ENCODE measurements at regions not wholly inside any gene's neighbourhood (a gene's known extent, or its start where the extent isn't known, plus 50 kb on each side); places are given as distances from the start of the nearest gene placed in this dataset.

DNA sequence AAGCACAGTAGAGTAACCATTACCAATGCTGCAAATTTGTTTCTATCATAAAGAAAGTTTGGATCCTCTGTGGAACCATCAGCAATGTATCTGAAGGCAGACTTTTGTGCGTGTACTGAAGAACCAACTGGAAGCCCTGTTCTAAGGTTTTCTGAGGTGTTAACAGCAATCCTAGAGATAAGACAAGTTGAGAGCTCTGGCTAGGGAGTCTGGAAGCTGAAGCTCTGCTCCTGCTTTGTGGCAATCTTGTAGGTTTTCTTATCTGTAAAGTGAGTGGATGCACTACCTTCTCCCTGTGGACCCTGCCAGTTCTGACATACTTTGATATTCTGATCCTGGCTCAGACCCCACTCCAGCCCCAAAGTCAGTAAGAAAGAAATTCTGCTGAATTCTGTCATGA lies 171.2 kb upstream of the SLC14A2 start:
- TF ChIP-seq MTA2 (IDR thresholded peaks at IDR 0.05; ENCODE audit: low read depth) (no peak), HDAC6 (IDR thresholded peaks at IDR 0.05; ENCODE audit: unreplicated experiment) (no peak), RELA (IDR thresholded peaks at IDR 0.05; ENCODE audit: borderline replicate concordance, partially characterized antibody) (no peak)
- TF ChIP-seq, protein P1, sequence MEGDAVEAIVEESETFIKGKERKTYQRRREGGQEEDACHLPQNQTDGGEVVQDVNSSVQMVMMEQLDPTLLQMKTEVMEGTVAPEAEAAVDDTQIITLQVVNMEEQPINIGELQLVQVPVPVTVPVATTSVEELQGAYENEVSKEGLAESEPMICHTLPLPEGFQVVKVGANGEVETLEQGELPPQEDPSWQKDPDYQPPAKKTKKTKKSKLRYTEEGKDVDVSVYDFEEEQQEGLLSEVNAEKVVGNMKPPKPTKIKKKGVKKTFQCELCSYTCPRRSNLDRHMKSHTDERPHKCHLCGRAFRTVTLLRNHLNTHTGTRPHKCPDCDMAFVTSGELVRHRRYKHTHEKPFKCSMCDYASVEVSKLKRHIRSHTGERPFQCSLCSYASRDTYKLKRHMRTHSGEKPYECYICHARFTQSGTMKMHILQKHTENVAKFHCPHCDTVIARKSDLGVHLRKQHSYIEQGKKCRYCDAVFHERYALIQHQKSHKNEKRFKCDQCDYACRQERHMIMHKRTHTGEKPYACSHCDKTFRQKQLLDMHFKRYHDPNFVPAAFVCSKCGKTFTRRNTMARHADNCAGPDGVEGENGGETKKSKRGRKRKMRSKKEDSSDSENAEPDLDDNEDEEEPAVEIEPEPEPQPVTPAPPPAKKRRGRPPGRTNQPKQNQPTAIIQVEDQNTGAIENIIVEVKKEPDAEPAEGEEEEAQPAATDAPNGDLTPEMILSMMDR (IDR thresholded peaks at IDR 0.05 in 2 of 3, conservative IDR thresholded peaks at IDR 0.05 in 1 of 3; ENCODE audit: control insufficient read depth in 2 of 3, extremely low read depth in 1 of 3, insufficient read depth in 1 of 3, low read depth in 3 of 3, low read length in 3 of 3): no peak
- TF ChIP-seq, protein P2, sequence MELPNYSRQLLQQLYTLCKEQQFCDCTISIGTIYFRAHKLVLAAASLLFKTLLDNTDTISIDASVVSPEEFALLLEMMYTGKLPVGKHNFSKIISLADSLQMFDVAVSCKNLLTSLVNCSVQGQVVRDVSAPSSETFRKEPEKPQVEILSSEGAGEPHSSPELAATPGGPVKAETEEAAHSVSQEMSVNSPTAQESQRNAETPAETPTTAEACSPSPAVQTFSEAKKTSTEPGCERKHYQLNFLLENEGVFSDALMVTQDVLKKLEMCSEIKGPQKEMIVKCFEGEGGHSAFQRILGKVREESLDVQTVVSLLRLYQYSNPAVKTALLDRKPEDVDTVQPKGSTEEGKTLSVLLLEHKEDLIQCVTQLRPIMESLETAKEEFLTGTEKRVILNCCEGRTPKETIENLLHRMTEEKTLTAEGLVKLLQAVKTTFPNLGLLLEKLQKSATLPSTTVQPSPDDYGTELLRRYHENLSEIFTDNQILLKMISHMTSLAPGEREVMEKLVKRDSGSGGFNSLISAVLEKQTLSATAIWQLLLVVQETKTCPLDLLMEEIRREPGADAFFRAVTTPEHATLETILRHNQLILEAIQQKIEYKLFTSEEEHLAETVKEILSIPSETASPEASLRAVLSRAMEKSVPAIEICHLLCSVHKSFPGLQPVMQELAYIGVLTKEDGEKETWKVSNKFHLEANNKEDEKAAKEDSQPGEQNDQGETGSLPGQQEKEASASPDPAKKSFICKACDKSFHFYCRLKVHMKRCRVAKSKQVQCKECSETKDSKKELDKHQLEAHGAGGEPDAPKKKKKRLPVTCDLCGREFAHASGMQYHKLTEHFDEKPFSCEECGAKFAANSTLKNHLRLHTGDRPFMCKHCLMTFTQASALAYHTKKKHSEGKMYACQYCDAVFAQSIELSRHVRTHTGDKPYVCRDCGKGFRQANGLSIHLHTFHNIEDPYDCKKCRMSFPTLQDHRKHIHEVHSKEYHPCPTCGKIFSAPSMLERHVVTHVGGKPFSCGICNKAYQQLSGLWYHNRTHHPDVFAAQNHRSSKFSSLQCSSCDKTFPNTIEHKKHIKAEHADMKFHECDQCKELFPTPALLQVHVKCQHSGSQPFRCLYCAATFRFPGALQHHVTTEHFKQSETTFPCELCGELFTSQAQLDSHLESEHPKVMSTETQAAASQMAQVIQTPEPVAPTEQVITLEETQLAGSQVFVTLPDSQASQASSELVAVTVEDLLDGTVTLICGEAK (IDR thresholded peaks at IDR 0.05; ENCODE audit: borderline replicate concordance): no peak

All from GM12878 (cell line).